ENCODE measurements at regions not wholly inside any gene's neighbourhood (a gene's known extent, or its start where the extent isn't known, plus 50 kb on each side); places are given as distances from the start of the nearest gene placed in this dataset.

- TF ChIP-seq CTCF (conservative IDR thresholded peaks at IDR 0.05; ENCODE audit: low read depth): no peak
- ChIA-PET POLR2A (ENCODE audit: low non-redundant PET) (no interaction called here), CTCF (interaction anchor here (0.7 kb wide), 1 partner anchor 62 kb away, joined by 3 read pairs; no protein-coding TSS in a partner anchor)
- no peak for DNase-seq (ENCODE audit: low spot score)
- no peak overlapping the region for H3K27ac ChIP-seq
These were observed 190.8 kb downstream of the AACS start for GRCh38 chr12:125255935-125256633.

- POLR2A ChIA-PET (ENCODE audit: low non-redundant PET): no interaction called here
- CTCF ChIA-PET: no interaction called here
- no peak for DNase-seq (ENCODE audit: low spot score)
- no peak for TF ChIP-seq CTCF (conservative IDR thresholded peaks at IDR 0.05; ENCODE audit: low read depth)
- no peak overlapping the region for H3K27ac ChIP-seq
These were observed 191.3 kb downstream of the AACS start for GRCh38 chr12:125256634-125256936.

- H3K27ac ChIP-seq: no peak overlapping the region
- no peak for TF ChIP-seq CTCF (conservative IDR thresholded peaks at IDR 0.05; ENCODE audit: low read depth)
- DNase-seq (ENCODE audit: low spot score): no peak
- ChIA-PET CTCF (interaction anchor here (0.6 to 0.8 kb wide), 2 partner anchors 48 to 1358 kb away, joined by 3 read pairs; no protein-coding TSS in a partner anchor), POLR2A (ENCODE audit: low non-redundant PET) (no interaction called here)
These were observed 194.1 kb downstream of the AACS start for GRCh38 chr12:125259178-125259867.

GRCh38 chr12:125262851-125263250 is 197.6 kb downstream of the AACS start:
- no peak for TF ChIP-seq CTCF (conservative IDR thresholded peaks at IDR 0.05; ENCODE audit: low read depth)
- no peak overlapping the region for H3K27ac ChIP-seq
- POLR2A ChIA-PET (ENCODE audit: low non-redundant PET): no interaction called here
- no peak for DNase-seq (ENCODE audit: low spot score)
- CTCF ChIA-PET: interaction anchor here (0.6 kb wide), 1 partner anchor 75 kb away, joined by 3 read pairs; no protein-coding TSS in a partner anchor

- POLR2A ChIA-PET (ENCODE audit: low non-redundant PET): no interaction called here
- CTCF ChIA-PET: interaction anchor here (0.6 kb wide), 1 partner anchor 11 kb away, joined by 5 read pairs; no protein-coding TSS in a partner anchor
- no peak overlapping the region for H3K27ac ChIP-seq
- DNase-seq (ENCODE audit: low spot score): no peak
- no peak for TF ChIP-seq CTCF (conservative IDR thresholded peaks at IDR 0.05; ENCODE audit: low read depth)
These were observed 198.2 kb downstream of the AACS start for GRCh38 chr12:125263385-125263784.

GRCh38 chr12:125267114-125267513 is 201.9 kb downstream of the AACS start:
- TF ChIP-seq CTCF (conservative IDR thresholded peaks at IDR 0.05; ENCODE audit: low read depth): no peak
- DNase-seq (ENCODE audit: low spot score): peak; percentile 24
- ChIA-PET CTCF (interaction anchor here (0.6 kb wide), 1 partner anchor 30 kb away, joined by 4 read pairs; no protein-coding TSS in a partner anchor), POLR2A (ENCODE audit: low non-redundant PET) (no interaction called here)
- H3K27ac ChIP-seq: no peak overlapping the region

All from RWPE1 (cell line).